ENCODE measurements at regions not wholly inside any gene's neighbourhood (a gene's known extent, or its start where the extent isn't known, plus 50 kb on each side); places are given as distances from the start of the nearest gene placed in this dataset.

- DNase-seq: no peak
Observed at GRCh38 chr9:108016446-108016845, 526.9 kb upstream of the KLF4 start.

- DNase-seq: no peak
Observed at GRCh38 chr9:108015690-108016089, 526.1 kb upstream of the KLF4 start.

GRCh38 chr9:108014353-108014752, 524.8 kb upstream of the KLF4 start:
- DNase-seq: no peak

- DNase-seq: no peak
Observed at GRCh38 chr9:108012886-108013665, 523.5 kb upstream of the KLF4 start.

- no peak for DNase-seq
Observed at GRCh38 chr9:108012405-108012804, 522.8 kb upstream of the KLF4 start.

- peak; percentile 54 for DNase-seq
Observed at GRCh38 chr9:108003526-108003925, 514.0 kb upstream of the KLF4 start.

GRCh38 chr9:108002371-108002956, 512.9 kb upstream of the KLF4 start:
- peak; percentile 67 for DNase-seq

GRCh38 chr9:108001237-108001636, 511.7 kb upstream of the KLF4 start:
- no peak for DNase-seq

- no peak for DNase-seq
Observed at GRCh38 chr9:107999890-108000289, 510.3 kb upstream of the KLF4 start.

GRCh38 chr9:107999011-107999410, 509.4 kb upstream of the KLF4 start:
- DNase-seq: no peak

- DNase-seq: no peak
Observed at GRCh38 chr9:107994648-107995047, 505.1 kb upstream of the KLF4 start.

- no peak for DNase-seq
Observed at GRCh38 chr9:107992271-107992670, 502.7 kb upstream of the KLF4 start.

- no peak for DNase-seq
Observed at GRCh38 chr9:107991581-107991980, 502.0 kb upstream of the KLF4 start.

GRCh38 chr9:107989544-107989943, 500.0 kb upstream of the KLF4 start:
- peak; percentile 34 for DNase-seq

- peak; percentile 39 for DNase-seq
Observed at GRCh38 chr9:107989099-107989498, 499.5 kb upstream of the KLF4 start.

GRCh38 chr9:107984956-107985355, 495.4 kb upstream of the KLF4 start:
- no peak for DNase-seq

GRCh38 chr9:107983762-107984161, 494.2 kb upstream of the KLF4 start:
- peak; percentile 6 for DNase-seq

- peak; percentile 22 for DNase-seq
Observed at GRCh38 chr9:107983181-107983603, 493.6 kb upstream of the KLF4 start.

GRCh38 chr9:107982745-107983144, 493.2 kb upstream of the KLF4 start:
- DNase-seq: no peak

GRCh38 chr9:107982001-107982400, 492.4 kb upstream of the KLF4 start:
- no peak for DNase-seq

- no peak for DNase-seq
Observed at GRCh38 chr9:107980984-107981383, 491.4 kb upstream of the KLF4 start.

GRCh38 chr9:107976767-107977166, 487.2 kb upstream of the KLF4 start:
- DNase-seq: no peak

- DNase-seq: no peak
Observed at GRCh38 chr9:107975426-107976010, 485.9 kb upstream of the KLF4 start.

- no peak for DNase-seq
Observed at GRCh38 chr9:107973451-107973850, 483.9 kb upstream of the KLF4 start.
